MM.1S (cell line): ENCODE measurements at regions not wholly inside any gene's neighbourhood (a gene's known extent, or its start where the extent isn't known, plus 50 kb on each side); places are given as distances from the start of the nearest gene placed in this dataset.

Source experiments
- DNase-seq: peaks from one replicate; pipeline ENCODE4 v3.0.0-alpha.2; 2015
- H2AFZ ChIP-seq: fragments of 300-600 bp; sonication (generic); 2 replicates; pipeline ENCODE4 v1.6.0; 2016; ENCODE audit warnings: antibody characterized with exemption, low read length
- H3F3A ChIP-seq: fragments of 300-600 bp; sonication (generic); 2 replicates; pipeline ENCODE4 v1.6.1; 2016; ENCODE audit warnings: mild to moderate bottlenecking, antibody characterized with exemption, low read length, moderate library complexity, mixed read lengths; ENCODE audit not compliant: insufficient read depth
- H3K27ac ChIP-seq: fragments of 300-600 bp; sonication (generic); 2 replicates; pipeline ENCODE4 v1.5.1; 2016; ENCODE audit warnings: mild to moderate bottlenecking, low read length
- H3K27me3 ChIP-seq: fragments of 300-600 bp; sonication (generic); replicated peaks from 2 replicates; pipeline ENCODE4 v1.6.0; 2016; ENCODE audit warnings: low read length; ENCODE audit not compliant: insufficient read depth
- H3K36me3 ChIP-seq: fragments of 300-600 bp; sonication (generic); replicated peaks from 2 replicates; pipeline ENCODE4 v1.6.1; 2016; ENCODE audit warnings: mild to moderate bottlenecking, low read length, mixed read lengths; ENCODE audit not compliant: insufficient read depth
- H3K4me1 ChIP-seq: fragments of 300-600 bp; sonication (generic); 2 replicates; pipeline ENCODE4 v1.6.1; 2016; ENCODE audit warnings: low read length, mixed read lengths
- H3K4me2 ChIP-seq: fragments of 300-600 bp; sonication (generic); 2 replicates; pipeline ENCODE4 v1.6.0; 2016; ENCODE audit warnings: low read depth, low read length
- H3K4me3 ChIP-seq: fragments of 300-600 bp; sonication (generic); 2 replicates; pipeline ENCODE4 v1.5.1; 2016; ENCODE audit warnings: low read length, mixed read lengths
- H3K79me2 ChIP-seq: fragments of 300-600 bp; sonication (generic); 2 replicates; pipeline ENCODE4 v1.6.1; 2016; ENCODE audit warnings: mixed run types, low read length, mixed read lengths
- H3K9ac ChIP-seq: fragments of 300-600 bp; sonication (generic); 2 replicates; pipeline ENCODE4 v1.6.1; 2016; ENCODE audit warnings: low read length, mixed read lengths
- H3K9me2 ChIP-seq: fragments of 300-600 bp; sonication (generic); replicated peaks from 2 replicates; pipeline ENCODE4 v1.6.1; 2016; ENCODE audit warnings: mild to moderate bottlenecking, low read length, mixed read lengths; ENCODE audit not compliant: insufficient read depth
- H3K9me3 ChIP-seq: fragments of 300-600 bp; sonication (generic); replicated peaks from 2 replicates; pipeline ENCODE4 v1.6.1; 2016; ENCODE audit warnings: mild to moderate bottlenecking, low read length, mixed read lengths; ENCODE audit not compliant: insufficient read depth
- H4K20me1 ChIP-seq: fragments of 300-600 bp; sonication (generic); 2 replicates; pipeline ENCODE4 v1.6.1; 2016; ENCODE audit warnings: mild to moderate bottlenecking, low read length, moderate library complexity, mixed read lengths; ENCODE audit not compliant: insufficient read depth
- CTCF ChIP-seq: fragments of 300-600 bp; sonication (generic); IDR thresholded peaks from 2 replicates; pipeline ENCODE4 v1.5.1; 2016; ENCODE audit warnings: antibody characterized with exemption, low read length, mixed read lengths
- EZH2 ChIP-seq: fragments of 300-600 bp; sonication (generic); optimal IDR thresholded peaks from 2 replicates; pipeline ENCODE3; 2017; ENCODE audit warnings: low read depth, mild to moderate bottlenecking, antibody characterized with exemption, low read length, mixed read lengths
- EZH2phosphoT487 ChIP-seq: fragments of 300-600 bp; sonication (generic); IDR thresholded peaks from 2 replicates; pipeline ENCODE4 v1.6.1; 2018; ENCODE audit warnings: antibody characterized with exemption, low read length

GRCh38 chr2:242040681-242041080, 171.2 kb downstream of the RTP5 start:
- H3K79me2 ChIP-seq = no peaks in the 10 kb centered on the region
- H3K9me2 ChIP-seq = no peaks in the 10 kb centered on the region
- H3K9ac ChIP-seq = no peak overlapping the region
- no peak overlapping the region for H2AFZ ChIP-seq
- TF ChIP-seq EZH2 (no peak), EZH2phosphoT487 (no peak), CTCF (no peak)
- no peak overlapping the region for H3K4me3 ChIP-seq
- no peaks in the 10 kb centered on the region for H4K20me1 ChIP-seq
- H3K4me2 ChIP-seq = no peak overlapping the region
- no peaks in the 10 kb centered on the region for H3F3A ChIP-seq
- H3K36me3 ChIP-seq = no peaks in the 10 kb centered on the region
- no peaks in the 10 kb centered on the region for H3K9me3 ChIP-seq
- H3K27me3 ChIP-seq = peaks cover 28% of the 10 kb centered on the region
- no peak overlapping the region for H3K27ac ChIP-seq
- DNase-seq = no peak
- H3K4me1 ChIP-seq = no peaks in the 10 kb centered on the region

GRCh38 chr2:242041816-242042215, 172.3 kb downstream of the RTP5 start:
- no peaks in the 10 kb centered on the region for H3F3A ChIP-seq
- no peak overlapping the region for H3K4me3 ChIP-seq
- H3K79me2 ChIP-seq = no peaks in the 10 kb centered on the region
- H3K27me3 ChIP-seq = peaks cover 24% of the 10 kb centered on the region
- H3K27ac ChIP-seq = no peak overlapping the region
- no peaks in the 10 kb centered on the region for H3K4me1 ChIP-seq
- no peaks in the 10 kb centered on the region for H3K9me3 ChIP-seq
- no peak for TF ChIP-seq CTCF
- TF ChIP-seq EZH2phosphoT487 = no peak
- TF ChIP-seq EZH2 = no peak
- H4K20me1 ChIP-seq = no peaks in the 10 kb centered on the region
- no peaks in the 10 kb centered on the region for H3K9me2 ChIP-seq
- no peaks in the 10 kb centered on the region for H3K36me3 ChIP-seq
- H3K4me2 ChIP-seq = no peak overlapping the region
- H2AFZ ChIP-seq = no peak overlapping the region
- H3K9ac ChIP-seq = no peak overlapping the region
- no peak for DNase-seq

- H3K79me2 ChIP-seq = no peaks in the 10 kb centered on the region
- peaks cover 14% of the 10 kb centered on the region for H3K27me3 ChIP-seq
- no peak overlapping the region for H3K27ac ChIP-seq
- no peaks in the 10 kb centered on the region for H3K4me1 ChIP-seq
- H2AFZ ChIP-seq = no peak overlapping the region
- no peaks in the 10 kb centered on the region for H3F3A ChIP-seq
- no peaks in the 10 kb centered on the region for H3K36me3 ChIP-seq
- TF ChIP-seq CTCF (no peak), EZH2 (no peak)
- DNase-seq = no peak
- H4K20me1 ChIP-seq = no peaks in the 10 kb centered on the region
- no peaks in the 10 kb centered on the region for H3K9me3 ChIP-seq
- H3K4me3 ChIP-seq = no peak overlapping the region
- no peak overlapping the region for H3K9ac ChIP-seq
- H3K9me2 ChIP-seq = no peaks in the 10 kb centered on the region
- no peak overlapping the region for H3K4me2 ChIP-seq
Observed at GRCh38 chr2:242043538-242044312, 174.2 kb downstream of the RTP5 start.
